RPMI7951 (cell line): ENCODE measurements at regions not wholly inside any gene's neighbourhood (a gene's known extent, or its start where the extent isn't known, plus 50 kb on each side); places are given as distances from the start of the nearest gene placed in this dataset.
"Not testable (repeated sequence)": the region's sequence is repeated elsewhere in the genome, so short reads cannot be mapped to it uniquely, and the experiment has no call there.

ENCODE experiments used
- DNase-seq: peaks from one replicate; pipeline ENCODE4 v3.0.0-alpha.2; 2012; ENCODE audit warnings: low read depth

DNA sequence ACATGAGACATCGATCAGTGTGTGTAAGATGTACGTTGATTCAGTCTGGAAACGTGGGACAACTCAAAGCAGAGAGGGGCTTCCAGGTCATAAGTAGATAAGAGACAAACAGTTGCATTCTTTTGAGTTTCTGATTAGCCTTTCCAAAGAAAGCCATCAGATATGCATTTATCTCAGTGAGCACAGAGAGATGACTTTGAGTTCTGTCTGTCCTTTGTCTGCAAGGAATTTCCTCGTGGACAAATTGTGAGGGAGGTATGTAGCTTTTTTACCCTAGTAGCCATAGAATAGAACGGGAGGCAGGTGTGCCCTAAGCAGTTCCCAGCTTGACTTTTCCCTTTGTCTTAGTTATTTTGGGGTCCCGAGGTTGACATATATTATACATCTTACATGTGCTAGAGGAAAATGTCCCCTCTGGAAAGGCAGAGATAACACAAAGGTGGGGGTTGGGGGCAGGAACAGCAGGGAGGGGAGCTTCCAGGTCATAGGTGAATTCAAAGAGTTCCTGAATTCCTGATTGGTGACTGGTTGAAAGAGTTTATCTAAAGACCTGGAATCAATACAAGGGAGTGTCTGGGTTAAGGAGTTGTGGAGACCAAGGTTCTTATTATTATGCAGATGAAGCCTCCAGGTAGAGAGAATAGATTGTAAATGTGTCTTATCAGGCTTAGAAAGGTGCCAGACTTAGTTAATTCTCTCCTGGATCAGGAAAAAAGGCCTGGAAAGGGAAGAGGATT, 237.0 kb downstream of the NFATC2 start:
- no peak for DNase-seq

DNA sequence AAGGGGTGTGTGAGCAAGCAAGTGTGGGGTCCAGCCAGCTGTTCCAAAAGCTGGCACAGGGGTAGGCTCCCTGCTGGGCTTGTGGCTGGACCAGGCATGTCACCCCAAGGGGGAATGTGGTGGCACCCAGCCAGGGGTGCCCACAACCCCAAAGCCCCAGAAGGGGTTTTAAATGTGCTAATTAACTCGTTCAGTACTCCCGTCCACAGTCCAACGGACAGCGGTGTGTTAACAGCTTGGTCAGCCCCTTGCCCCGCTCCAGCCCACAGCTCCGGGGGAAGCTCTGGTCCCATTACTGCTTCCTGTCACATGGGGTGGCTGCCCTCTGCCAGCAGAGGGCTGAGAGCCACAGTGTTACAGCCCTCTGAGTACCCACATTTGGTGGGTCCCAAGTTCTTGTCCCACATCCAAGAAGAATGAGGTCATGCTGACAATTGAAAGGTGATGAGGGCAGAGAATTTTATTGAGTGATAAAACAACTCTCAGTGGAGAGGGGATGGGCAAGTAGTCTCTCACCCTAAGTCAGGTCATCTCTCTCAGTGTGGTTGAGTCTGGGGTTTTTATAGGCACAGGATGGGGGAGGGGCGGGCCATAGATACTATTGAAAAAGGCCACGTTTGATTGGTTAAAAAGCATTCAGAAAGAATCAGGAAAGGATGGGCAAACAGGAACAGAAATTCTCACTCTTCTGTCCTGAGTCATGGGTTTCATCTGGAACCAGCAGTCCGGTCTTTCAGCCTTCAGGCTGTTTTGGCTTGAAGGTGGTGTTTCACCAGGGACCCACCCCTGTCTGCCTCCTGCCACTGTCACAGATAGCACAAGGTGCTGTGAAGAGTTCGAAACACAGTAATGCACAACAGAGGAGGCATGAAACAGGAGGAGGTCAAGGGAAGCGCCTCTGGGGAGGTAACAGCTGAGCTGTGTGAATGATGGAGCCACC, 238.5 kb downstream of the NFATC2 start:
- DNase-seq = no peak

DNA sequence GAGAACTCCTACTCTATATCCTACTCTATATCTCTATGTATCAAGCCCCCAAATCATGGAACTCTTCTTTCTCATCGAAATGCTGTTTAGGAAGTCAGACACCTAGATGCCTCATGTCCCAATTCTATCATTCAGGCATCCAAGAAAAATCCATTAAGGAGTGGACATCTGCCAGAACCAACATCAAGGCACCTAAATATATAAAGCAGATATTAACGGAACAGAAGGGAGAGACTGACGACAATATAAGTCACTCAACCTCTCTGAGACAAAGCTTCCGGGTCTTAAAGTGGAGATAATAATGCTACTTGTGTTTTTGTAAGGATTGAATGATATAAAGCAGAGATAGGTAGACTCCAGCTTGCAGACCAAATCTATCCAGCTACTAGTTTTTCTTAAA, 241.5 kb downstream of the NFATC2 start:
- DNase-seq = no peak

DNA sequence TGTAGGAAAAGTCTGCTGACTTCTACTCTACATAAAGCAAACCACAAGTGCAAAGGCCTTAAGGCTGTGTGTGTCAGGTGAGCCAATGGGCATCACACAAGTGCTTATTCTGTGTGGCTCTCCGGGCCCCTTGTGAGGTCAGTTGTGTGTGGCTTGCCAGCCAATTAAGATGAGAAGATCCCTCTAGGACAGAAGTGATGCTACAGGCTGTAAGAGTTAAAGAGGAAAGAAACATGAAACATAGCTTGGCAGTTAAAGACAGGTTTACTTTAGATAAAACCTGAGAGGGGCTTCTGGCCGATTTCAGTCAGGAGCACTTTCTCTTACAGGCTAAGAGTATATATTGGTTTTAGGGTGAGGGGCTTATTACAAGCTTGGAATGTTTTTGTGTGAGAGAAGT, 242.4 kb downstream of the NFATC2 start:
- DNase-seq = no peak

DNA sequence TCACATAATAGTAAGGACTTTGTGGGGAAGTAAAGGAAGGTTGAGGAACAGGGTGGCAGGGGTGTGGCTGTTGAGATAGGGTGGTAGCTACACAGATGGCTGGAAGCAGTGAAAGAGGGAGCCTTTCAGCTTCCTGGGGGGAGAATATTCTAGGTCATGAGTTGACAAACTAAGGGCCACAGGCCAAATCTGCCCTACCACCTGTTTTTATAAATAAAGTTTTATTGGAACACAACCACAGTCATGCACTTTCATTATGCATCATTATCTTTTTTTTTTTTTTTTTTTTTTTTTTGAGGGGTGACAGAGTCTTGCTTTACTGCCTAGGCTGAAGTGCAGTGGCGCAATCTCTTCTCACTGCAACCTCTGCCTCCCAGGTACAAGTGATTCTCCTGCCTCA, 243.1 kb downstream of the NFATC2 start:
- no peak for DNase-seq

DNA sequence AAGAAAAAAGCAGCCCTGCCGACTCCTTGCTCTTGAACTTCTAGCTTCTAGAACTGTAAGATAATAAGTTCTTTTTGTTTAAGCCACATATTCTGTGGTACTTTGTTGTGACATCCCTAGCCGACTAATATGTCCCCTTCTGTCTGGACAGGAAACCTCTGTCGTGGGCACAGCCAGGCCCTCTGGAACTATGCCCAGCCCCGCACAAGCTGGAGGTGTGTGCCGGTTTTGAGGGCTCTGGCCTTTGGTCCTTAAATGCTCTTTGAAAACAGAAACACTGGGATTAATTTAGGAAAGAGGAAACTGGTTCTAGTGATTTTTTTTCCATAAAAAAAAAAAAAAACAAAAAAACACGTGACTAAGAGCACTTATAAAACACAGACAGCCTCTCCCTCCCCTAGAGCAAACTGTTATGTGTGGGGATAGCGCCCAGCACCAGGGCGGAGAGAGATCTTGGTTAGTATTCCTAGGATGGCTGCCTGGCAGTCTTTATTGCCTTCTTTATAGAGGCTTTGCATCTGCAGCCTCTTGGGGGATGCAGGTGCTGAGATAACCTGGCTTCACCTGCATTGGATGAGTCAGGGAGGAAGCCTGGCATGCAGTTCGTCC, 244.3 kb downstream of the NFATC2 start:
- DNase-seq = no peak

DNA sequence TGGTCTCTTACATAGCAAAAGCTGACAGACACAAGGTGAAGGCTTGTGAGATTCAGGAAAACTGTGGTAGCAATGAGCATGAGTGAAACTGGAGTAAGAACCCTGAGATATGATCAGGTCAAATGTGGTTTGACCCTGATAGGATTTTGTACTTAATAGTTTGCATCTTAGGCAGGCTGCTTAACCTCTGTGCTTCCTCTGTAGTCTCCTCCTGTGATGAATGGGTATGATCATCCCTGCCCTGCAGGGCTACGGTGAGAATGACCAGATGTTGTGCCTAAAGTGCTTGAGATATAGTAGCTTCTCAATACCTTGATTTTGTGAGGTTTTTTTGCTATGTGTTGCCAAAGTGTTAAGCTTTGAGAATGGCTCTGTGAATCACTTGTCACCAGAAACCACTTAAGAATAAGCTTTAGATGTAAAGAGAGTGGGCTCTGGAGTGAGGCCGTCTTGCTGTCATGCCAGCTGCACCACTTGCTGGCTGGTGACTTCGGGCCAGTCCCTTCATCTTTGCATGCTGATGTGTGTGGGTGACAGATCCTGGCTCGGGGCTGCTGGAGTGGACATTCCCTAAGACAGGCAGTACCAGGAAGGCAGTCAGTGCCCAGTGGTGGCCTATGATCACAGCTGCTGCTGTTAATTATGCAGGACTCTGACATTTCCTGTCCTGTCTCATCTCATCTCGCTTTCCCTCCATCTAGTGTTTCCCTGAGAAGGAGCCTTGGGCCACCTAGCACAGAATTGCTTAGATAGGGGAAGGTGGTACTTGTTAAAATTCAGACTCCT, 254.7 kb downstream of the NFATC2 start:
- peak; percentile 61 for DNase-seq

DNA sequence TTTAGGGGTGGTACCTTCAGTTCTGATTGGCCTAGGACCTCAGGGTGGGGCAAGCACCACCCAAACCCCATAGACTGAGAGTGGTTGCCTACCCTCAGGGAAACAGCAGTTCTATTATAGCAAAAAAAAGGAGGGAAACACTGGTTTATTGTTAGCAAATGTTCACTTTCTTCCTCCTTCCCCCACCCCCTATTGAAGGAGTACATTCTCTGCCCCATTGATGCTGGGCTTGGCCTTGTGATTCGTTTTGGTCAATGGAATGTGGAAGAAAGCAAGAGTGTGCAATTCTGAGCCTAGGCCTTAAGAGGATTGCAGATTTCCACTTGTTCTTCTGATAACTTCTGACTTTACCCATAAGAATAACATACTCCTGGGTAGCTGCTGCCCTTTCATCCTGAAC, 255.8 kb downstream of the NFATC2 start:
- DNase-seq = no peak

DNA sequence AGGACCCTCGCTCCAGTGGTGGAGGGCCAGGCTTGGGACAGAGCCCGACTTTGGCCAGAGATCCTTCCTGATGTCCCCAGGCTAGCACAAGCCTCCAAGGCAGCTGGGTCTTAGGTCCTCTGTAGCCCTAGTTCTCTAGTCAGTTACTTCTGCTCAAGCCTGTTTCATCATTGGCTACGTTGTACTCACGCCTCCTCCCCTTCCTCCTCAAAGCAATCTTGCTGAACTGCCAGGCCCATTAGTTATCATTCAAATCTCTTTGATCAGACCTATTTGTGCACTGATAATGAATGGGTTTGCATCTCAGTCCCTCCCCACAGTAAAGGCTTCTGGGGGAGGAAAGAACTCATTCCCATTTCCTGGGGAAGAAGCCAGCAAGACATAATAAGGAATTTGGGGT, 256.8 kb downstream of the NFATC2 start:
- no peak for DNase-seq

DNA sequence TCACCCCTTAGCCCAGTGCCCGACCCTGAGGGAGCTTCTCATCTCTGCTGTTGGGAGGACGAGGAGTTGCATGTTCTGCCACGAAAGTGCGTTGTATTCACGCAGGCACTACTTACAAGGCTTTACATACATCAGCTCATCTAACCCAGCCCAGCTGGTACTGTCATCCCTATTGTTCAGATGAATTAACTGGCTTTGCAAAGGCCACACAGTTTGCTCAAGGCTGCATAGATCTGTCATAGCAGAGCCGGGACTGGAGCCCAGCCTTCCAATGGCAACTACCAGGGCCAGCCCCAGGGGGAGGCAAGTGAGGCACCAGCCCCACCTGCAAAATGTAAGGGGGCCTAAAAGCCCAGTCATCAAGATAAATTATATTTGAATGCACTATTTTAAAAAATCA, 257.6 kb downstream of the NFATC2 start:
- DNase-seq = no peak

DNA sequence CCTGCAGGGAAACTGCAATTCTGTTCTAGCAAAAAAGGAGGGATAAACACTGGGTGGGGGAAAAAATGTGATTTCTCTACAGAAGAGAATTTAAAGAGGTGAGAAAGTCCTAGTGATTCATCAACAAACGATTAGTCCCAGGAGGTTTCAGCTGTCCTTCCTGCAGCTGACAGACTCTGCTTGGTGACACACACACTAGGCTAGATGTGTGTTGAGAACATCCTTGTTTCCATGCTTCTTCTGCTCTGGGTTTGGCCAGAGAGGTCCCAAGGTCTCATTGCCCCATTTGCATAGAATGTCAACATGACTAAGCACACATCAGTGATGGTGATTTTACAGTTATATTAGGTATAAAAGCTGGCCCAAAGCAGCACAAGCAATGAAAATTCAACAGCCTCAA, 258.3 kb downstream of the NFATC2 start:
- no peak for DNase-seq

DNA sequence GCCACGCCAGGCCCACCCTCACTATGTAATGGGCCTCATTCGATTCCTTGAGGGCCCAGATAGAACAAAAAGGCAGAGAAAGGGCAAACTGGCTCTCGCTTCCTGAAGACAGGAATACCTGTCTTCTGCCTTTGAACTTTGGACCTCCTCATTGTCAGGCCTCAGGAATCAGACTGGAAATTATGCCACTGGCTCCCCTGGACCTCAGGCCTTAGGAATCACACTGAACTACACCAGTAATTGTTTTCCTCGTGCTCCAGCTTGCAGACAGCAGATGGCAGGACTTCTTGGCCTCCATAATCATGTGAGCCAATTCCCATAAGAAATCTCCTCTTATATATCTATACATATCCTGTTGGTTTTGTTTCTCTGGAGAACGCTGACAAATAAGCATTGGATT, 258.6 kb upstream of the KCNG1 start:
- no peak for DNase-seq

DNA sequence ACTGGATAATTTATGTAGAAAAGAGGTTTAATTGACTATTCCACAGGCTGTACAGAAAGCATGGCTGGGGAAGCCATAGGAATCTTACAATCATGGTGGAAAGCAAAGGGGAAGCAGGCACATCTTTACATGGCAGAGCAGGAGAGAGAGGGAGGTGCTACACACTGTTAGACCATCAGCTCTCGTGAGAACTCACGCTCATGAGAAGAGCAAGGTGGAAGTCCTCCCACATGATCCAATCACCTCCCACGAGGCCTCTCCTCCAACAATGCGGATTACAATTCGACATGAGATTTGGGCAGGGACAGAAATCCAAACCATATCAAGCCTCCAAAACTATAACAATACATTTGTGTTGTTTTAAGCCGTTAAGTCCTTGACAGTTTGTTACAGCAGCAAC, 257.1 kb upstream of the KCNG1 start:
- DNase-seq = no peak

DNA sequence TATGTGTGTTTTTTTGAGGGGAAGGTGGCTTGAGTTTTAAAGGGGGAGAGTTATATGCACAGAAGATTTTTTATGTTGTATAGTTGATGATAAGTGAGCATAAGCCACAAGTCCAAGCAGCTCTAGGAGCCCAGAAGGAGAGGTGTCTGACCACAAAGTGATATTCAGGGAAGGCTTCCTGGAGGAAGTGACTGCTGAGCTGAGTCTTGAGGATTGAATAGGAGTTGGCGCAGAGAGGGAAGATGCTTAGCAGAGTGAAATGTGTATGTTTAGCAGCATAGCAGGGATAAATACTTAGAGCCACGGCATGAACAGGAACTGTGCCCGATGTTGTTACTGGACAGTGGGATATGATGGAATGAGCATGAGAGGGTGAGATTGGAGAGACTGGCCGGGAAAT, 255.1 kb upstream of the KCNG1 start:
- DNase-seq = no peak

DNA sequence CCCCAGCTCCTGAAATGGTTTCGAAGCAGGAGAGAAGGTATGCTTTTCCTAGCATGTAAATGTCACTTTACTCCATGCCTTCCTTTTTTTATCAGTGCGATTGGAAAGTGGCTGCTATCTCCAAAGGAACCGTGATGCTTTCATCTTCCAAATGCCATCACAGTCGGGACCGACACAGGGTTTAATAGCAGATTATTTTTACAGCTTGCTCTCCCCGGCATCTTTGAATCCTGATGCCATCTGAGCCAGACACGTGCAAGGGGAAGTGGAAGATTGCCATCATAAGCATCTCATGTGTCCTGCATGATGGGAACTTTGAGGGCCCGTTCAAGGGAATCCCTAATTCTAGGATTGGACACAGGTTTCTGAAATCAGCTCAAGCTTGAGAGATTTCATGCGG, 253.4 kb upstream of the KCNG1 start:
- no peak for DNase-seq

DNA sequence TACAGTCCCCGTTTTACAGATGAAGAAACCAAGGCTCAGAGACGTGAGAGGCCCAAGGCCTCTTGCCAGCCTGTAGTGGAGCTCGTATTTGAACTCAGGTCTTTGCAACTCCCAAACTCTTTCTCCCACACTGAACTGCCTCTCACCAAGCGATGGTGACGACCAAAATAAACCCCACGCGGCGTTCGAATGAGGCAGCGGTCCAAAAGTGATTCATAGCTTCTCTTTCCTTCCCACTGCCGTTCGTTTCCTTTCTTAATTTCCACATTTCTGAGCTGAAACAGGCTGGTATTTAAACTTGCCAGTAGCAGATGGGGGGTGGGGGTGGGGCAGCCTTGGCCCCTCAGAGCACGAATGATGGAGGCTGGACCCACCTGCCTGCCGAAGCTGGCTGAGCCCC, 252.9 kb upstream of the KCNG1 start:
- DNase-seq = peak; percentile 77

DNA sequence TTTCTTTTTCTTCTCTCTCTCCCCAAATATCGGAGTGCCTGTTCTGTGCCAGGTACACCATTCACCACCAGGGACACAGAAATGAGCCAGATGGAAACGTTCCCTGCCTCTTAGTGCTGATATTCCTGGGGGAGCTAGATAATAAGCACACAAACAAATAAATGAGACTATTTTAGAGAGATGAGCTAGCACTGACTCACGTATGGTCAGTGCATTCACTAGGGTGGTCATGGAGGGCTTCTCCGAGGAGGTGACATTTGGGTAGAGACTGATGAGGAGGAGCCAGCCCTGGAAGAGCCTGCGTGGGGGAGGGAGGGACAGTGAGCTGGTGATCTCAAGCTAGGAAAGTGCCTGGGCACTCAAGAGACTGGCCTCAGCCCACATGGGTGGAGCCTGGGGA, 252.3 kb upstream of the KCNG1 start:
- no peak for DNase-seq

DNA sequence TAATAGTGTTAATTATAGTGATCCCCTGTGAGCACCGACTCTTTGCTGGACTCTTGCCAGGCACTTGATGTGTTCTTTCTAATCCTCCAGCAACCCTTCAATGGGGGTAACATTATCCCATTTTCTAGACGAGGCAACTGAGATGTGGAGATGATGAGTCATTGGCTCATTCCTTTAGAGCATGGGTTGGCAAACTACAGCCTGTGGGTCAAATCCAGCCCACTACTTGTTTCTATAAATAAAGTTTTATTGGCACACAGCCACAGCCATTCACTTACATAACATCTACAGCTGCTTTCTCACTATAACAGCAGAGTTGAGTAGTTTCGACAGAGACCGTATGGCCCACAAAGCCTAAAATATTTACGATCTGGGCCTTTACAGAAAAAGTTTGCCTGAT, 249.5 kb upstream of the KCNG1 start:
- peak; percentile 83 for DNase-seq

DNA sequence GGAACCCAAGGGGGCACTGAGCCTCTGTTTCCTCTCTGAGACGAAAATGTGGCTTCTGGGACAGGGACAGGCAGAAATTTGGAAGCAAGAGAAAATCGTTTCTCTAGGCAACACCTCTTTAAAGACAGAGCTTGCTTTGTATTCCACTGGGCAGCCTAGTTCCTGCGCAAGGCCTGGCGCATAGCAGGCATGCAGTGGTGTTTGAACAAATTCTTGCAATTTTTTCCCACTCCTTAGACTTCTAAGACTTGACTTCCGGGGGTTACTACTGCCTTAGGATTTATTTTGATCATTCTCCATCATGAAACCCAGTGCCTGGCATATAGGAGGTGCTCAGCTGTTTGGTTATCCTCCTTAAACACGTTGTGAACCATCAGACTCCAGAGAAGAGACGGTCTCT, 249.0 kb upstream of the KCNG1 start:
- DNase-seq = peak; percentile 25

DNA sequence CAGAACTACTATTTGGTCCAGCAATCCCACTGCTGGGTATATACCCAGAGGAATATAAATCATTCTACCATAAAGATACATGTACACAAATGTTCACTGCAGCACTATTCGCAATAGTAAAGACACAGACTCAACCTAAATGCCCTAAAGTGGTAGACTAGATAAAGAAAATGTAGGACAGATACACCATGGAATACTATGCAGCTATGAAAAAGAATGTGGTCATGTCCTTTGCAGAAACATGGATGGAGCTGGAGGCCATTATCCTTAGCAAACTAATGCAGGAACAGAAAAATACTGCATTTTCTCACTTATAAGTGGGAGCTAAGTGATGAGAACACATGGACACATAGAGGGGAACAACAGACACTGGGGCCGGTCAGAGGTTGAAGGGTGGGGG, 248.4 kb upstream of the KCNG1 start:
- DNase-seq = not testable (repeated sequence)

DNA sequence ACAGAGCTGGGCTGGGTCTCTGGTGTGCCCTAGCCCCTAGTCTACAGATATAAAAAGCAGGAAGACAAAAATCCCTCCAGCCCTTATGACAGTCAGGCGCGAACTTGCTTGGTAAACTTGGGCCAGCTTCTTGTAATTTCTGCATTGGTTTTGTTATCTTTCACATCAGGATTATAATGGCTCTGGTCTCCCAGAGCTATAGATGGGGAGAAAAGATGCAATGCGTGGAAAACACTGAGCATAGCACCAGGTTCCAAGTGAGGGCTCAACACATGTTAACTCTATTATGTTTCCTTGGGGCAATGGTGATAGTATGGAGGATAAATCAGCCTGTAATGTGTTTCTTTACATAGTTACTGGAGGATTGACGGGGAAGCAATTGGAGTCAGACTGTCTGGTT, 246.8 kb upstream of the KCNG1 start:
- no peak for DNase-seq

DNA sequence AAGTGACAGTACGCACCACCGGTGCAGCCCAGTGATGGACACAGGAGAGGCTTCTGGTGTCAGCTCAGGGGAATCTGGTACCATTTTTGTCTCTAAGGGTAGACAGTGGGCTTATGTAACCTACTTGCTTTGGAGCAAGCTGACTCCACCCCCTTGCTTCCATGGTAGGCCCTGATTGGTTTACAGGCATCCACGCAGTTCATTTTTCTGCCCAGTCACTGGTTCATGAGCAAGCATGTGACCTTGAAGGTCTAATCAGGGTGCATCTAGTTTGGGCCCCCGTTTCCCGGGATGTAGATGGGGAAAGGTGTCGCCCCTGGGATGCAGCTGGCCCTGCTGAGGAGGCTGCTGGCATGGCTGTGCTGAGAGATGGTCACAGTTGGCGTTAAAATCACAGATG, 244.8 kb upstream of the KCNG1 start:
- no peak for DNase-seq
